GM13977 (cell line): ENCODE measurements at regions not wholly inside any gene's neighbourhood (a gene's known extent, or its start where the extent isn't known, plus 50 kb on each side); places are given as distances from the start of the nearest gene placed in this dataset.

ENCODE experiments used
- DNase-seq: peaks from one replicate; pipeline ENCODE4 v3.0.0; 2012; ENCODE audit warnings: low spot score
- CTCF ChIP-seq: IDR thresholded peaks from 2 replicates; pipeline ENCODE4 v1.5.1; 2012; ENCODE audit warnings: mild to moderate bottlenecking, control low read depth; ENCODE audit not compliant: insufficient read depth; ENCODE audit errors: extremely low read depth, missing control alignments
- in situ Hi-C: fragments of 300-500 bp; cut with MboI; formaldehyde crosslinking; loops from one replicate; pipeline ENCODE4 v1.12.0; 2022; ENCODE audit warnings: low sequenced_read_pairs, low pct_unique_long_range_greater_than_20kb, mixed read lengths, inconsistent platforms; ENCODE audit not compliant: unreplicated experiment

GRCh38 chr13:31413516-31413915 is 213.7 kb downstream of the B3GLCT start:
- DNase-seq, result no peak
- in situ Hi-C loops, result no loop called here
- TF ChIP-seq CTCF, result no peak

- no peak for DNase-seq
- no peak for TF ChIP-seq CTCF
- in situ Hi-C loops, result no loop called here
Measured at GRCh38 chr13:31416066-31416465, 216.3 kb downstream of the B3GLCT start.

GRCh38 chr13:31418186-31418585 is 218.4 kb downstream of the B3GLCT start:
- DNase-seq, result no peak
- TF ChIP-seq CTCF, result no peak
- in situ Hi-C loops, result no loop called here

- in situ Hi-C loops, result no loop called here
- TF ChIP-seq CTCF, result no peak
- DNase-seq, result no peak
Measured at GRCh38 chr13:31421756-31422155, 222.0 kb downstream of the B3GLCT start.

GRCh38 chr13:31424130-31424729 is 224.5 kb downstream of the B3GLCT start:
- in situ Hi-C loops, result no loop called here
- peak; percentile 58 for DNase-seq
- peak; percentile 91 for TF ChIP-seq CTCF

- no peak for TF ChIP-seq CTCF
- in situ Hi-C loops, result loop anchor here (25.0 kb wide), 2 partner anchors 189 to 311 kb away; partner anchors contain the start of gene RXFP2
- no peak for DNase-seq
Measured at GRCh38 chr13:31426395-31426794, 226.6 kb downstream of the B3GLCT start.
